OCI-LY7 (cell line): ENCODE measurements at regions not wholly inside any gene's neighbourhood (a gene's known extent, or its start where the extent isn't known, plus 50 kb on each side); places are given as distances from the start of the nearest gene placed in this dataset.
"Not testable (repeated sequence)": the region's sequence is repeated elsewhere in the genome, so short reads cannot be mapped to it uniquely, and the experiment has no call there.

ENCODE experiments used
- BruUV-seq: library from RNA; stranded (reverse); fragments of 400-500 nt; replicated peaks from 2 replicates; lab custom pipeline; 2021; lab: Mats Ljungman, UMichigan
- CTCF ChIA-PET: fragments of 300-600 bp; sonication (Branson Sonifier 250); formaldehyde crosslinking; loops from one replicate; lab custom pipeline; 2022; ENCODE audit warnings: antibody characterized with exemption; ENCODE audit not compliant: unreplicated experiment; lab: Charles Lee
- POLR2A ChIA-PET: fragments of 300-600 bp; sonication (Branson Sonifier 250); formaldehyde crosslinking; loops from one replicate; lab custom pipeline; 2022; ENCODE audit warnings: antibody characterized with exemption; lab: Charles Lee
- DNase-seq: peaks from one replicate; pipeline ENCODE4 v3.0.0-alpha.2; 2015; ENCODE audit warnings: low spot score
- H2AFZ ChIP-seq: fragments of 200-600 bp; sonication (generic), shearing (Covaris generic); 2 replicates; pipeline ENCODE4 v1.6.1; 2014; ENCODE audit warnings: mild to moderate bottlenecking, antibody characterized with exemption, low read length, moderate library complexity
- H3K27ac ChIP-seq: fragments of 200-600 bp; sonication (generic); 2 replicates; pipeline ENCODE4 v1.5.1; 2014; ENCODE audit warnings: mixed run types, low read depth, mild to moderate bottlenecking, moderate library complexity, low read length, inconsistent platforms; ENCODE audit not compliant: poor library complexity, severe bottlenecking
- H3K36me3 ChIP-seq: fragments of 200-600 bp; sonication (generic); 2 replicates; pipeline ENCODE4 v1.6.1; 2014; ENCODE audit warnings: mild to moderate bottlenecking, antibody characterized with exemption, low read length, moderate library complexity, mixed read lengths; ENCODE audit not compliant: insufficient read depth
- H3K4me1 ChIP-seq: fragments of 200-600 bp; sonication (generic); 2 replicates; pipeline ENCODE4 v1.5.1; 2014; ENCODE audit warnings: mild to moderate bottlenecking, low read length; ENCODE audit not compliant: insufficient read depth, poor library complexity, severe bottlenecking
- H3K4me2 ChIP-seq: fragments of 200-600 bp; sonication (generic); 2 replicates; pipeline ENCODE4 v1.6.1; 2014; ENCODE audit warnings: mild to moderate bottlenecking, low read length
- H3K4me3 ChIP-seq: fragments of 200-600 bp; sonication (generic); 2 replicates; pipeline ENCODE4 v1.5.1; 2014; ENCODE audit warnings: mild to moderate bottlenecking, low read depth, low read length; ENCODE audit not compliant: poor library complexity, severe bottlenecking
- H3K79me2 ChIP-seq: fragments of 200-600 bp; sonication (generic); 2 replicates; pipeline ENCODE4 v1.6.1; 2016; ENCODE audit warnings: low read depth, mild to moderate bottlenecking, low read length, moderate library complexity, mixed read lengths; ENCODE audit not compliant: insufficient read depth
- H3K9me2 ChIP-seq: fragments of 200-600 bp; sonication (generic); 2 replicates; pipeline ENCODE4 v1.6.1; 2016; ENCODE audit warnings: mild to moderate bottlenecking, low read length, mixed read lengths; ENCODE audit not compliant: insufficient read depth
- H3K9me3 ChIP-seq: fragments of 200-600 bp; sonication (generic); 2 replicates; pipeline ENCODE4 v1.6.1; 2014; ENCODE audit warnings: mild to moderate bottlenecking, mixed run types, low read length, mixed read lengths
- H4K20me1 ChIP-seq: fragments of 200-600 bp; sonication (generic); 2 replicates; pipeline ENCODE4 v1.6.1; 2014; ENCODE audit warnings: mild to moderate bottlenecking, antibody characterized with exemption, low read length, moderate library complexity, mixed read lengths; ENCODE audit not compliant: insufficient read depth
- EZH2phosphoT487 ChIP-seq: fragments of 200-600 bp; sonication (generic); IDR thresholded peaks from 2 replicates; pipeline ENCODE4 v1.6.1; 2018; ENCODE audit warnings: low read depth, borderline replicate concordance, mild to moderate bottlenecking, mixed run types, antibody characterized with exemption, low read length, moderate library complexity, mixed read lengths
- intact Hi-C: fragments of 100-400 bp; cut with micrococcal nuclease; formaldehyde crosslinking; loops from one replicate; pipeline ENCODE4 v1.10.0; 2022; ENCODE audit not compliant: unreplicated experiment
- TF ChIP-seq, protein P1 (sequence below): fragments of 200-600 bp; sonication (generic); conservative IDR thresholded peaks from 2 replicates; pipeline ENCODE4 v1.5.1; 2014; ENCODE audit warnings: mild to moderate bottlenecking, antibody characterized with exemption, low read length, moderate library complexity, mixed read lengths

DNA sequence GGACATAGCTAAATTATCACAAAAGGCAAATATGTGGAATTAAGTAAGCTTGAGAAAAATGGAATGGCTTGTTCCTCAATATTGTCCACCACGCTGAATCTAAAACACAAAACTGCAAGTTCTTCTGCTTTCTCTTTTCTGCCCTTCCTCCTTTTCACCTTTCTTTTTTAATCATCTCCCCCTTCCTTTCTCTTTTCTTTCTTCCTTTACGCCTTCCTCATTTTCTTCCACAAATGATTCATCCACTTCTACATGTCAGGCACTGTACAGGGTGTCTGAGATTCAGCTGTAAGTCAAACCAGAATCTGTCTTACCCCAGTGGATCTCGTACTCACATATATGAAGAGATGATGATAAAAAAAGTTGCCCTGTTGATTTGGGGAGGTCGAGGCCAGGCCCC, 1182.5 kb downstream of the MRPL39 start:
- intact Hi-C loops = no loop called here
- no peaks in the 10 kb centered on the region for H3K9me2 ChIP-seq
- POLR2A ChIA-PET = no interaction called here
- peaks cover 28% of the 10 kb centered on the region; the same call in 1 of the 2 replicates for H3K9me3 ChIP-seq
- H2AFZ ChIP-seq = no peak overlapping the region
- TF ChIP-seq, protein P1, sequence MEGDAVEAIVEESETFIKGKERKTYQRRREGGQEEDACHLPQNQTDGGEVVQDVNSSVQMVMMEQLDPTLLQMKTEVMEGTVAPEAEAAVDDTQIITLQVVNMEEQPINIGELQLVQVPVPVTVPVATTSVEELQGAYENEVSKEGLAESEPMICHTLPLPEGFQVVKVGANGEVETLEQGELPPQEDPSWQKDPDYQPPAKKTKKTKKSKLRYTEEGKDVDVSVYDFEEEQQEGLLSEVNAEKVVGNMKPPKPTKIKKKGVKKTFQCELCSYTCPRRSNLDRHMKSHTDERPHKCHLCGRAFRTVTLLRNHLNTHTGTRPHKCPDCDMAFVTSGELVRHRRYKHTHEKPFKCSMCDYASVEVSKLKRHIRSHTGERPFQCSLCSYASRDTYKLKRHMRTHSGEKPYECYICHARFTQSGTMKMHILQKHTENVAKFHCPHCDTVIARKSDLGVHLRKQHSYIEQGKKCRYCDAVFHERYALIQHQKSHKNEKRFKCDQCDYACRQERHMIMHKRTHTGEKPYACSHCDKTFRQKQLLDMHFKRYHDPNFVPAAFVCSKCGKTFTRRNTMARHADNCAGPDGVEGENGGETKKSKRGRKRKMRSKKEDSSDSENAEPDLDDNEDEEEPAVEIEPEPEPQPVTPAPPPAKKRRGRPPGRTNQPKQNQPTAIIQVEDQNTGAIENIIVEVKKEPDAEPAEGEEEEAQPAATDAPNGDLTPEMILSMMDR = no peak
- no peak for TF ChIP-seq EZH2phosphoT487
- H4K20me1 ChIP-seq = no peaks in the 10 kb centered on the region
- CTCF ChIA-PET = no interaction called here
- H3K4me2 ChIP-seq = no peak overlapping the region
- H3K4me3 ChIP-seq = no peak overlapping the region
- H3K4me1 ChIP-seq = no peaks in the 10 kb centered on the region
- no peaks in the 10 kb centered on the region for H3K79me2 ChIP-seq
- no peak overlapping the region for H3K27ac ChIP-seq
- H3K36me3 ChIP-seq = no peaks in the 10 kb centered on the region
- no TSS peak for BruUV-seq
- no peak for DNase-seq

GRCh38 chr21:24423546-24423945, 1183.7 kb downstream of the MRPL39 start:
- H3K79me2 ChIP-seq = no peaks in the 10 kb centered on the region
- H2AFZ ChIP-seq = no peak overlapping the region
- no TSS peak for BruUV-seq
- CTCF ChIA-PET = no interaction called here
- no peak for DNase-seq
- no peaks in the 10 kb centered on the region for H3K4me1 ChIP-seq
- H3K9me2 ChIP-seq = no peaks in the 10 kb centered on the region
- POLR2A ChIA-PET = interaction anchor here (0.6 kb wide), 1 partner anchor 36 kb away, joined by 3 read pairs; no protein-coding TSS in a partner anchor
- H3K4me2 ChIP-seq = no peak overlapping the region
- no peaks in the 10 kb centered on the region for H3K36me3 ChIP-seq
- no peaks in the 10 kb centered on the region for H4K20me1 ChIP-seq
- intact Hi-C loops = no loop called here
- no peak overlapping the region for H3K27ac ChIP-seq
- H3K4me3 ChIP-seq = no peak overlapping the region
- TF ChIP-seq, protein P1 = no peak
- TF ChIP-seq EZH2phosphoT487 = no peak
- peaks cover 33% of the 10 kb centered on the region; the same call in 1 of the 2 replicates for H3K9me3 ChIP-seq

- DNase-seq = no peak
- H3K9me3 ChIP-seq = peaks cover 30% of the 10 kb centered on the region; the same call in 1 of the 2 replicates
- BruUV-seq = no TSS peak
These were observed 1186.6 kb downstream of the MRPL39 start for GRCh38 chr21:24420689-24421088.

DNA sequence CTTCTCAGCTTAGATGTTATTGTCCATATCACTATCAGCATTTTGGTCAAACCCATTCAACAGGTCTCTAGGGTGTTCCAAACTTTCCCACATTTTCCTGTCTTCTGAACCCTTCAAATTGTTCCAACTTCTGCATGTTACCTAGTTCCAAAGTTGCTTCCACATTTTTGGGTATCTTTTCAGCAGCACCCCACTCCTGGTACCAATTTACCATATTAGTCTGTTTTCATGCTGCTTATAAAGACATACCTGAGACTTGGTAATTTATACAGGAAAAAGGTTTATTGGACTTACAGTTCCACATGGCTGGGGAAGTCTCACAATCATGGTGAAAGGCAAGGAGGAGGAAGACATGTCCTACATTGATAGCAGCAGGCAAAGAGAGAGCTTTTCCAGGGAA, 1187.6 kb downstream of the MRPL39 start:
- DNase-seq, H3K4me3 ChIP-seq, H3K4me1 ChIP-seq, intact Hi-C loops, H3K27ac ChIP-seq, H4K20me1 ChIP-seq, H3K4me2 ChIP-seq, H2AFZ ChIP-seq, H3K36me3 ChIP-seq, H3K79me2 ChIP-seq, BruUV-seq, CTCF ChIA-PET, H3K9me2 ChIP-seq, POLR2A ChIA-PET: not testable (repeated sequence)
- H3K9me3 ChIP-seq = peaks cover 30% of the 10 kb centered on the region; the same call in 1 of the 2 replicates

More at GRCh38 chr21:24420689-24421088, 1186.6 kb downstream of the MRPL39 start:
- Histone ChIP-seq H3K4me2 (no peak overlapping the region), H3K9me2 (no peaks in the 10 kb centered on the region), H3K36me3 (no peaks in the 10 kb centered on the region), H3K27ac (no peak overlapping the region), H3K79me2 (no peaks in the 10 kb centered on the region), H4K20me1 (no peaks in the 10 kb centered on the region), H3K4me3 (no peak overlapping the region), H3K4me1 (no peaks in the 10 kb centered on the region), H2AFZ (no peak overlapping the region)
- TF ChIP-seq, protein P1 = no peak
- no peak for TF ChIP-seq EZH2phosphoT487
- CTCF ChIA-PET = no interaction called here
- intact Hi-C loops = no loop called here
- POLR2A ChIA-PET = no interaction called here
